GM12865 (cell line): ENCODE measurements at regions not wholly inside any gene's neighbourhood (a gene's known extent, or its start where the extent isn't known, plus 50 kb on each side); places are given as distances from the start of the nearest gene placed in this dataset.

Experiments used
- DNase-seq: peaks from one replicate; pipeline ENCODE4 v3.0.0; 2010; ENCODE audit warnings: low read depth
- H3K4me3 ChIP-seq: 2 replicates; pipeline ENCODE4 v1.5.1; 2011; ENCODE audit warnings: mild to moderate bottlenecking, low read depth, low read length, control low read depth
- TF ChIP-seq, protein P1 (sequence below): IDR thresholded peaks from 2 replicates; pipeline ENCODE4 v1.5.1; 2011; ENCODE audit warnings: low read length, control low read depth, low read depth, inconsistent platforms; ENCODE audit not compliant: insufficient read depth; ENCODE audit errors: missing control alignments

- H3K4me3 ChIP-seq: no peak overlapping the region
- TF ChIP-seq, protein P1, sequence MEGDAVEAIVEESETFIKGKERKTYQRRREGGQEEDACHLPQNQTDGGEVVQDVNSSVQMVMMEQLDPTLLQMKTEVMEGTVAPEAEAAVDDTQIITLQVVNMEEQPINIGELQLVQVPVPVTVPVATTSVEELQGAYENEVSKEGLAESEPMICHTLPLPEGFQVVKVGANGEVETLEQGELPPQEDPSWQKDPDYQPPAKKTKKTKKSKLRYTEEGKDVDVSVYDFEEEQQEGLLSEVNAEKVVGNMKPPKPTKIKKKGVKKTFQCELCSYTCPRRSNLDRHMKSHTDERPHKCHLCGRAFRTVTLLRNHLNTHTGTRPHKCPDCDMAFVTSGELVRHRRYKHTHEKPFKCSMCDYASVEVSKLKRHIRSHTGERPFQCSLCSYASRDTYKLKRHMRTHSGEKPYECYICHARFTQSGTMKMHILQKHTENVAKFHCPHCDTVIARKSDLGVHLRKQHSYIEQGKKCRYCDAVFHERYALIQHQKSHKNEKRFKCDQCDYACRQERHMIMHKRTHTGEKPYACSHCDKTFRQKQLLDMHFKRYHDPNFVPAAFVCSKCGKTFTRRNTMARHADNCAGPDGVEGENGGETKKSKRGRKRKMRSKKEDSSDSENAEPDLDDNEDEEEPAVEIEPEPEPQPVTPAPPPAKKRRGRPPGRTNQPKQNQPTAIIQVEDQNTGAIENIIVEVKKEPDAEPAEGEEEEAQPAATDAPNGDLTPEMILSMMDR: no peak
- DNase-seq: no peak
These were observed 155.5 kb upstream of the EPB41L4A start for GRCh38 chr5:112574536-112574935.

GRCh38 chr5:112576298-112576925 is 157.3 kb upstream of the EPB41L4A start:
- H3K4me3 ChIP-seq: no peak overlapping the region
- DNase-seq: no peak
- TF ChIP-seq, protein P1: no peak

- TF ChIP-seq, protein P1: no peak
- H3K4me3 ChIP-seq: no peak overlapping the region
- no peak for DNase-seq
These were observed 158.0 kb upstream of the APC start for GRCh38 chr5:112579599-112580170.

GRCh38 chr5:112581811-112582320 is 155.8 kb upstream of the APC start:
- TF ChIP-seq, protein P1: no peak

DNA sequence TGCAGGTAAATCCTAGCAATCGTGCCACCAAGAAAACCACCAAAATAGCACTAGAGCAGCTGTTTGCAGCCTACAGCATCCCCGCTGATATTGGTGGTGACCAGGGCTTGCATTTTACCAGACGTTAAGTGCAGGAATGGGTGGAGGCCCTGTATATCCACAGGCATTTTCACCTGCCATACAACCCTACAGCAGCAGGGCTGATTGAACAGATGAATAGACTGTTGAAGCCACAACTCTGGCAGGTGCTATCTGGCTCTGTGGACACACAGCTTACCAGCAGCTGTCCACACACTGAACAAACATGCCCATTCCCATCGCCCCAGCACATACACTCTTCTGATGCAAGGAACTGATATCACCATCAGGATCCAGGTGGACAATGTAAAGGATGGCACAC is 154.5 kb upstream of the APC start:
- DNase-seq: no peak
- H3K4me3 ChIP-seq: no peak overlapping the region
- TF ChIP-seq, protein P1: no peak

More at GRCh38 chr5:112581811-112582320, 155.8 kb upstream of the APC start:
- H3K4me3 ChIP-seq: no peak overlapping the region
- no peak for DNase-seq

DNA sequence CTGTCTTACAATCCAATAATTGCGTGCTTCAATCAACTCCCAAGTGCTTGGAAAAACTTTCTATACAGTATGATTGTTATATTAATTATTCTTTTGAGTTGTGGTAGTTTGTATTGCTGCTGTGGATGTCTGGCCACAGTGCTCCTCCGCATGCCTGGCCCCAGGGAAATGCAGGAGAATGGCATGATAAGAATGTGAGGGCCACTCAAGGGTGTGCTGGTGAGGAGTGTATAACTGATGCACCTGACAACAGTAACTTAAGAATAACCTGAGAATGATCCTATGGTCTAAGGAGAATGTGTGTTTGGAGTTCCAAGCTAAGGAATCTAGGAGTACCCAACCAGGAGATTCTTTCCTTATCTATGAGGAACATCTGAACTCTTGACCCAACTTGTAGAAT is 152.9 kb upstream of the APC start:
- TF ChIP-seq, protein P1: no peak
- no peak overlapping the region for H3K4me3 ChIP-seq
- DNase-seq: no peak
